ENCODE measurements at regions not wholly inside any gene's neighbourhood (a gene's known extent, or its start where the extent isn't known, plus 50 kb on each side); places are given as distances from the start of the nearest gene placed in this dataset.

DNA sequence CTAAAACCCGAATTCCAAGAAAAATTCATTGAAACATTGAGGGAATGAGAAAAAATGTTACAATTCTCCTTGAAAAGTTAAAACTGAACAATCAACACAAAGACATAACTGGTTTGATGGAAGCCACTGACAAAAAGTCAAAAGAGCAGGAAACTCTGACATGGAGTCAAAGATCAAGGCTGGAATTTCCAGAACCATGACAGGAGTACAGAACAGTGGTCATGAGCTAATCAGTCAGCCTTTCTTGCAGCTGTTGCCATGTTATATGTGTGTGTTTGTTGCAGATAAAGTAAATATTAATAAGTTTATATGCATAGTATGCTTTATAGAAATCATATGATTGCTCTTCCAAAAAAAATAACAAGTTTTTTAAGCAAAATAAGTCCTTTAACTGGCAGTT, 184.7 kb upstream of the HCCS start:
- no peak overlapping the region for H3K4me3 ChIP-seq (ENCODE audit: low read depth, low read length)
- H3K27ac ChIP-seq (ENCODE audit: low read depth, low read length) = no peak overlapping the region
- H3K9me3 ChIP-seq (ENCODE audit: control insufficient read depth, insufficient read depth, low read depth, low read length) = 0 out of 2 replicates have a peak, but pooled peaks cover 7% of the 10 kb centered on the region
- no peak overlapping the region for H3K9ac ChIP-seq (ENCODE audit: low read length)
- H3K36me3 ChIP-seq (ENCODE audit: control insufficient read depth, insufficient read depth, low read length) = no peaks in the 10 kb centered on the region
- H3K4me1 ChIP-seq (ENCODE audit: control insufficient read depth, insufficient read depth, low read length) = no peaks in the 10 kb centered on the region
- H3K27me3 ChIP-seq (ENCODE audit: control insufficient read depth, insufficient read depth, low read length) = peaks cover 4% of the 10 kb centered on the region; the same call in 1 of the 2 replicates

DNA sequence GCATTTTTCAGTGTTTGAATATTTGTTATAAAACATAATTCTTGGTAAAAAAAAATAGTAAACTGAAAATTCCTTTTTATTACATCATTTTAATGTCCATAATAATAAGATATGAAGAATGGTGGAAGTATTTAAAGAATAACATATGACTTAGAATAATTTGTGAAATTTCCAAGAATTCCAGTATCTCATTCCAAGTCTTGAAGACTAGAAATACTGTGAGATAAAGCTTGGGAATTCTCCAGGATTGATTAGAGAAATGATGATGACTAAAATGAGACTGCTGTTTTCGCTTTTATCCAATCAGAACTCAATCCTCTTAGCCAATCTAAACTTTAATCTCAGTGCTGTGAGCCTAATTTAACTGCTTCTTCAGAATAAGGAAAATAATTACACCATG, 184.2 kb upstream of the HCCS start:
- Histone ChIP-seq H3K4me1 (ENCODE audit: control insufficient read depth, insufficient read depth, low read length) (no peaks in the 10 kb centered on the region), H3K27me3 (ENCODE audit: control insufficient read depth, insufficient read depth, low read length) (peaks cover 4% of the 10 kb centered on the region; the same call in 1 of the 2 replicates), H3K4me3 (ENCODE audit: low read depth, low read length) (no peak overlapping the region), H3K27ac (ENCODE audit: low read depth, low read length) (no peak overlapping the region), H3K9me3 (ENCODE audit: control insufficient read depth, insufficient read depth, low read depth, low read length) (0 out of 2 replicates have a peak, but pooled peaks cover 7% of the 10 kb centered on the region), H3K9ac (ENCODE audit: low read length) (no peak overlapping the region), H3K36me3 (ENCODE audit: control insufficient read depth, insufficient read depth, low read length) (no peaks in the 10 kb centered on the region)

DNA sequence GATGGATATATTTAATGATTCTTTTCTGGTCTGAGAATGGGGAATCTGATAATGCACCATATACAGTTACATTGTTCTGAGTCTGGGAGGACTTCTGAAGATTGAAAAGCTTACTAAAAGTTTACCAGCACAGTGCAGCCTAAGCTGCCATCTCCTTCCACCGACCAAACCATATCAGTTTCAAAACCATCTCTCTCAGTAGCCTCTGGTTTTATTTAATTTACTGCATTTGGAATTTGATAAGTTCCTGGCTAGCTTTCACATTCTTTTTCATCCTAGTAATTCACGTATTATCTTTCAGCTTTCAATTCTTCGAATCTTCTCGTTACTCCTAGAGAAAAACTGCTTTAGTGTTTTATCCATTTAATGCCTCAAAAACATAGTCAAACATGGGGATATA, 181.4 kb upstream of the HCCS start:
- Histone ChIP-seq H3K4me1 (ENCODE audit: control insufficient read depth, insufficient read depth, low read length) (no peaks in the 10 kb centered on the region), H3K9me3 (ENCODE audit: control insufficient read depth, insufficient read depth, low read depth, low read length) (0 out of 2 replicates have a peak, but pooled peaks cover 7% of the 10 kb centered on the region), H3K27ac (ENCODE audit: low read depth, low read length) (no peak overlapping the region), H3K27me3 (ENCODE audit: control insufficient read depth, insufficient read depth, low read length) (peaks cover 4% of the 10 kb centered on the region; the same call in 1 of the 2 replicates), H3K4me3 (ENCODE audit: low read depth, low read length) (no peak overlapping the region), H3K9ac (ENCODE audit: low read length) (no peak overlapping the region), H3K36me3 (ENCODE audit: control insufficient read depth, insufficient read depth, low read length) (no peaks in the 10 kb centered on the region)

DNA sequence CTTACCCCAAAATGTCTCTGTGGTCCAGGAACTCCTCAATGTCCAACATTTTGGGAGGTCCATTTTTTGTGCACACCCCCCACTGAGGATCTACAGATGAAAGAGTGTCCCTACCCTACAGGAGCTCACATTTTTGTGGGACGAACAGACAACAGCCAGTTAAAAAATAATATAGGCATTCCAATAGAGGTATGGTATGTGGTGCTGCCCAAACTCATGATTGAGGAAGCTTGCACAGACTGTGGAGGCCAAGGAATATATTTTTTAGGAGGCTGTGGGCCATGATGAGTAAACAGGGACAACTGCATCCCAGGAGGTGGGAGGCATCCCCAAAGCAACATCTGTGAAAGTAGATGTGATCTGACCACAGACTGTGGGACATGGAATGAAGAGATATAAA, 181.0 kb upstream of the HCCS start:
- peaks cover 4% of the 10 kb centered on the region; the same call in 1 of the 2 replicates for H3K27me3 ChIP-seq (ENCODE audit: control insufficient read depth, insufficient read depth, low read length)
- H3K9ac ChIP-seq (ENCODE audit: low read length) = no peak overlapping the region
- H3K36me3 ChIP-seq (ENCODE audit: control insufficient read depth, insufficient read depth, low read length) = no peaks in the 10 kb centered on the region
- no peaks in the 10 kb centered on the region for H3K4me1 ChIP-seq (ENCODE audit: control insufficient read depth, insufficient read depth, low read length)
- no peak overlapping the region for H3K4me3 ChIP-seq (ENCODE audit: low read depth, low read length)
- 0 out of 2 replicates have a peak, but pooled peaks cover 7% of the 10 kb centered on the region for H3K9me3 ChIP-seq (ENCODE audit: control insufficient read depth, insufficient read depth, low read depth, low read length)
- no peak overlapping the region for H3K27ac ChIP-seq (ENCODE audit: low read depth, low read length)

DNA sequence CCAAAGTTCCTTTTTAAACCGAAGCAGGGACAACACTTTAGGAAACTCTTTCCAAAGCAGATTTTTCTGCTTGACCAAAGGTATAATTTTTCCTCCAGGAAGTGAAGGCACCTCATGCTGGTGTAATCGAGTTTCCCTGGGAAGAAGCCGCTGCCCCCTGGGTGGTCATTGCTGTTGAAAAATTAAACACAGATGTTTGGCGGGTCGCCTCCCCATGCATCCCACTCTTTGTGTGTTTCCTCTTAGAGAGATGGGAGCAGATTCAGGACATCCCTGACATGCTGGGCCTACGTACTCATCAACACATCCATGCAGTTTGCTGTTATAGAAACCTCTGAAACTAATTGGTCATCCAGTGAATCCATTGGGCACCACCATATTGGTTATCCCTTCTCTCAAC, 179.2 kb upstream of the HCCS start:
- 0 out of 2 replicates have a peak, but pooled peaks cover 7% of the 10 kb centered on the region for H3K9me3 ChIP-seq (ENCODE audit: control insufficient read depth, insufficient read depth, low read depth, low read length)
- H3K4me1 ChIP-seq (ENCODE audit: control insufficient read depth, insufficient read depth, low read length) = no peaks in the 10 kb centered on the region
- no peak overlapping the region for H3K9ac ChIP-seq (ENCODE audit: low read length)
- no peak overlapping the region for H3K4me3 ChIP-seq (ENCODE audit: low read depth, low read length)
- no peak overlapping the region for H3K27ac ChIP-seq (ENCODE audit: low read depth, low read length)
- no peaks in the 10 kb centered on the region; the same call in 1 of the 2 replicates for H3K27me3 ChIP-seq (ENCODE audit: control insufficient read depth, insufficient read depth, low read length)
- H3K36me3 ChIP-seq (ENCODE audit: control insufficient read depth, insufficient read depth, low read length) = no peaks in the 10 kb centered on the region

DNA sequence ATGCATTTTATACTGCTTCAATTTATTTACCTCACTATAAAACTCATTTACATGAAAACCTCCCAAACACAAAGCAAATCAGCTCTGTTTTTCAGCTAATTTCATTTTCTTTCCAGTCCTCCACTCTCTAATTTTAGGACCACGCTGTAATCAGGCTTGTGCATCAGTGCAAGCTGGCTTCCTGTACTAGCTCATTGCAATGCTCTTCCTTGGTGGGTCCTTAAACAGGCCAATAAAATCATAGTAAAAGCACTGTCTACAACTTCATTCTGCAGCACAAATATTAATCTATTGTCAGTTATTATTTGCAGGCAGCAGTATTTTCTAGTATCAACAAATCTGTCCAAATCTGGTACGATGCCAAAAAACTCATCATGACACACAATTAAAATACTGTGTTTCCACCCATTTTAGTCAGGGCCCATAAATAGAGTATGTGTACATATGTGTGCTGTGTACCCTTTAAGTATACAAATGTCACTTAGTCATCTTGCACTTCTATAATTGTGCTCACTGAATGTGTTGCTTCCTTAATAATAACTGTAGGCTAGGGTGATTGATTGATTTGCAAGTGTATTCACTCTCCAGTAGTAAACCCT, 178.2 kb upstream of the HCCS start:
- no peak overlapping the region for H3K9ac ChIP-seq (ENCODE audit: low read length)
- H3K9me3 ChIP-seq (ENCODE audit: control insufficient read depth, insufficient read depth, low read depth, low read length) = 0 out of 2 replicates have a peak, but pooled peaks cover 3% of the 10 kb centered on the region
- H3K36me3 ChIP-seq (ENCODE audit: control insufficient read depth, insufficient read depth, low read length) = no peaks in the 10 kb centered on the region
- H3K4me1 ChIP-seq (ENCODE audit: control insufficient read depth, insufficient read depth, low read length) = no peaks in the 10 kb centered on the region
- H3K27me3 ChIP-seq (ENCODE audit: control insufficient read depth, insufficient read depth, low read length) = no peaks in the 10 kb centered on the region; the same call in 1 of the 2 replicates
- H3K4me3 ChIP-seq (ENCODE audit: low read depth, low read length) = no peak overlapping the region
- H3K27ac ChIP-seq (ENCODE audit: low read depth, low read length) = no peak overlapping the region

DNA sequence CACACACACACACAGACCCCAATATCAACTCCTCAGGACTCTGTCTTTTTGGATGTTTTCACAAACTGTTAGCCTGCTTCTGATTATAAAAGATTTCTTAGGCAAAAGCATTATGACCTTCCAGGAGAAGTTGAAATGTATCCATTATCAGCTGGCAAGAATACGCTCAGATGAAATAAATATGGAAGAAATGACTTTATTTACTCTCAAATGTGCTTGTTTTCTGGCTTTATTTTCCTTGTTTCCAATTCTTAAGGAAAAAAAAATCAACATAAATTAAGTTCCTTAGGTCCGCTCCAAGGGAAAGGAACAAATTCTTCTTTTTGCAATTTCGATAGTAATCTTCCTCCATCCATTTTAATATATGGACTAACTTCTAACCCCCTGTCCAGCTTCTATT, 175.6 kb upstream of the HCCS start:
- H3K27me3 ChIP-seq (ENCODE audit: control insufficient read depth, insufficient read depth, low read length) = no peaks in the 10 kb centered on the region; the same call in 1 of the 2 replicates
- H3K4me1 ChIP-seq (ENCODE audit: control insufficient read depth, insufficient read depth, low read length) = no peaks in the 10 kb centered on the region
- H3K9ac ChIP-seq (ENCODE audit: low read length) = no peak overlapping the region
- H3K9me3 ChIP-seq (ENCODE audit: control insufficient read depth, insufficient read depth, low read depth, low read length) = no peaks in the 10 kb centered on the region
- no peak overlapping the region for H3K4me3 ChIP-seq (ENCODE audit: low read depth, low read length)
- no peak overlapping the region for H3K27ac ChIP-seq (ENCODE audit: low read depth, low read length)
- no peaks in the 10 kb centered on the region for H3K36me3 ChIP-seq (ENCODE audit: control insufficient read depth, insufficient read depth, low read length)

DNA sequence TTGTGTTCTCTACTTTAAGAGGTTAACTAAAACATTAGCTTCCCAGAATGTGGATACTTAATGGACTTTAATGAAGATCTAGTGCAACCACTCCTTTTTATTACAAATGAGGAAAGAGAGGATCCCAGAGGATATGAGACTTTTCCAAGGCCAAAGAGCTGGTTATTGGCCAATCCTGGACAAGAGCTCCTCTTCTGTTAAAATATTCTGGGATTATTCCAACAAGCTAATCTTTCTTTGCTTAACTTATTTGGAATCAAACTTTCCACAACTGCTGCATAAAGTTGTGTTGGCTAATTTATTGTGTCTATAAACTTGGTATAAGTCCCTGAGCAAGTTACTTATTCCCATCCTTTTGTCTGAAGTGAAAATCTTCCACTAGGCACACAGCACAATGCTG, 174.2 kb upstream of the HCCS start:
- no peak overlapping the region for H3K4me3 ChIP-seq (ENCODE audit: low read depth, low read length)
- H3K27me3 ChIP-seq (ENCODE audit: control insufficient read depth, insufficient read depth, low read length) = no peaks in the 10 kb centered on the region; the same call in 1 of the 2 replicates
- no peak overlapping the region for H3K9ac ChIP-seq (ENCODE audit: low read length)
- H3K36me3 ChIP-seq (ENCODE audit: control insufficient read depth, insufficient read depth, low read length) = no peaks in the 10 kb centered on the region
- H3K27ac ChIP-seq (ENCODE audit: low read depth, low read length) = no peak overlapping the region
- H3K9me3 ChIP-seq (ENCODE audit: control insufficient read depth, insufficient read depth, low read depth, low read length) = no peaks in the 10 kb centered on the region
- H3K4me1 ChIP-seq (ENCODE audit: control insufficient read depth, insufficient read depth, low read length) = no peaks in the 10 kb centered on the region

DNA sequence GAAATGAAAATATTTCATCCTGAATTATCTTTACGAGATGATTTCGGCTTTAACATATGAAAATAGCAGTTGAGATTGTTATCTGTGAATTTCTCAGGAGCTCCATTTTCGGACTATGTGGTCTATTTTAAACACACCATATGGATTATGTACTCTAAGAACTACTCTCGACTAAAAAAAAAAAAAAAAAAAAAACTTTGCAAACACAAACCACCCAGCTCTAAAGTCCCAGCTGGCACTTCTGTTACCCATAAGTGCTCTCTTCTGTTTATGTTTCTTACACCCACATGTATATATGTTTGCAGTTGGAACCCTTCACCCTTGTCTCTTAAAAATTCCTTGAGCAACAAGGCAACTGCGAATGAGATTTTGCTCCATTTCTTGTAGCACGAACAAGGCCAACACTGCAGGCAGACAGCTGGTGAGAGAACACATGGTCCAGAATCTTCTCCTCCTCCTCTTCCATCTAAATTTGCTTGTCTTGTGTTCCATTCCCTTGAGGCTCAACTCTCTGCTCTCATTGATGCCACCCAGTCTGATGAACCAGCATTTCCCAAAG, 172.7 kb upstream of the HCCS start:
- Histone ChIP-seq H3K9ac (ENCODE audit: low read length) (no peak overlapping the region), H3K27me3 (ENCODE audit: control insufficient read depth, insufficient read depth, low read length) (no peaks in the 10 kb centered on the region; the same call in 1 of the 2 replicates), H3K4me3 (ENCODE audit: low read depth, low read length) (no peak overlapping the region), H3K4me1 (ENCODE audit: control insufficient read depth, insufficient read depth, low read length) (no peaks in the 10 kb centered on the region), H3K36me3 (ENCODE audit: control insufficient read depth, insufficient read depth, low read length) (no peaks in the 10 kb centered on the region), H3K27ac (ENCODE audit: low read depth, low read length) (no peak overlapping the region), H3K9me3 (ENCODE audit: control insufficient read depth, insufficient read depth, low read depth, low read length) (no peaks in the 10 kb centered on the region)

DNA sequence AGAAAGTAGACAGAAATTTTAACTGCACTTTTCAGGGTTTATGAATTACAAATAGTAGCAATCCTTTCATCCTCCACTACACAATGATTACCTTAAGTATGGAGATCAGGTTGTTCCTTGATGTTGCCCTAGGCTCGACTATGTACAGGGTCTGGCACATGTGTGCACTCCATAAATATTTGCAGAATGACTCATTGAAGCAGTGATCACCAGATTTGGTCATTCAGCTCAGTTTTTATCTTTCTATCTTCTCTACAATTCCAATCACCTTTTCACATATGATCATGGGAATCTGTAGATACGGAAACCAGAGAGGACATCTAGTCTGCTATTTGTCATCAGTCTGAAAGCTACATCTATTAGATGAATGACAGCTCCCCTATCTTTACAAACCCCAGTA, 171.7 kb upstream of the HCCS start:
- Histone ChIP-seq H3K9me3 (ENCODE audit: control insufficient read depth, insufficient read depth, low read depth, low read length) (no peaks in the 10 kb centered on the region), H3K4me3 (ENCODE audit: low read depth, low read length) (no peak overlapping the region), H3K9ac (ENCODE audit: low read length) (no peak overlapping the region), H3K36me3 (ENCODE audit: control insufficient read depth, insufficient read depth, low read length) (no peaks in the 10 kb centered on the region), H3K4me1 (ENCODE audit: control insufficient read depth, insufficient read depth, low read length) (0 out of 2 replicates have a peak, but pooled peaks cover 2% of the 10 kb centered on the region), H3K27ac (ENCODE audit: low read depth, low read length) (no peak overlapping the region), H3K27me3 (ENCODE audit: control insufficient read depth, insufficient read depth, low read length) (no peaks in the 10 kb centered on the region; the same call in 1 of the 2 replicates)

DNA sequence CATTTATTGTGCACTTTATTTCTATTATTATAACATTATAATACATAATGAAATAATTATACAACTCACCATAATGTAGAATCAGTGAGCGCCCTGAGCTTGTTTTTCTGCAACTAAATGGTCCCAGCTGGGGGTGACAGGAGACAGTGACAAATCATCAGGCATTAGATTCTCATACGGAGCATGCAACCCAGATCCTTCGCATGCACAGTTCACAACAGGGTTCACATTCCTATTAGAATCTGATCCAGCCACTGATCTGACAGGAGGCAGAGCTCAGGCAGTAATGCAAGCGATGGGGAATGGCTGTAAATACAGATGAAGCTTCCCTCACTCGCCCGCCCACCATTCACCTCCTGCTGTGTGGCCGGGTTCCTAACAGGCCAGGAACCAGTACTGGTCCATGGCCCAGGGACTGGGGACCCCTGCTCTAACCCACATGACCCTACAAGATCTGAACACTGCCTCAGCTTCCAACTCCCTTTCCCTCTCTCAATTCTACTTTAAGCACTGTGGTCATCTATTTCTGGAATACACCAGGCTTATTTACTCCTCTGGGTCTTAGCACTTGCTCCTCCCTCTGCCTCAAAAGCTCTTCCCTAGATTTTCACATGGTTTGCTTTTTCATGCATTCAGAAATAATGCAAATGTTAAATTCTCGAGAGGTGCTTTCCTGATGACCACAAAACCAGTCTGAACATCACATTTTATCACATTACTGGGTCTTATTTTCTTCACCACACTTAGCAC, 166.8 kb upstream of the HCCS start:
- 0 out of 2 replicates have a peak, but pooled peaks cover 5% of the 10 kb centered on the region for H3K4me1 ChIP-seq (ENCODE audit: control insufficient read depth, insufficient read depth, low read length)
- no peak overlapping the region for H3K9ac ChIP-seq (ENCODE audit: low read length)
- no peak overlapping the region for H3K27ac ChIP-seq (ENCODE audit: low read depth, low read length)
- H3K36me3 ChIP-seq (ENCODE audit: control insufficient read depth, insufficient read depth, low read length) = no peaks in the 10 kb centered on the region
- no peaks in the 10 kb centered on the region for H3K27me3 ChIP-seq (ENCODE audit: control insufficient read depth, insufficient read depth, low read length)
- H3K4me3 ChIP-seq (ENCODE audit: low read depth, low read length) = no peak overlapping the region
- H3K9me3 ChIP-seq (ENCODE audit: control insufficient read depth, insufficient read depth, low read depth, low read length) = no peaks in the 10 kb centered on the region

Data from HUES6 (cell line).